ENCODE measurements at regions not wholly inside any gene's neighbourhood (a gene's known extent, or its start where the extent isn't known, plus 50 kb on each side); places are given as distances from the start of the nearest gene placed in this dataset.
"Not testable (repeated sequence)": the region's sequence is repeated elsewhere in the genome, so short reads cannot be mapped to it uniquely, and the experiment has no call there.

DNA sequence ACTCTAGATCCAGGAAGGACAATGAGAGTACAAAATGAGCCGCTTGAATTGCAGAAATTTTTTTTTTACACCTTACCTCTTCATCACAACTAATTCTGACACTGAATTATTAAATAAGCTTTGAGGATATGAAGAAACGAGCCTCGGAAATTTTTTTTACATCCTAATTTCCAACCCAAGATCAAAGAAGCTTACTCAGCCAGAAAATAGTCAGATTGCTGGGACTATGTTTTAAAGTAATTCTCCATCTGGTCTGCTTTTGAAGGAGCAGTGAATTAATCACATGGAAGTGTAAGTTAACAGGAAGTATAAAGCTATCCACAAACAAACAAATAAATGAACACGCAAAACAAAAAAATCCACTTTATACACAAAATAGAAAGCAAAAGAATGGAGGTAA lies 437.0 kb upstream of the KCNMB2 start:
- DNase-seq (ENCODE audit: low read depth): no peak

DNA sequence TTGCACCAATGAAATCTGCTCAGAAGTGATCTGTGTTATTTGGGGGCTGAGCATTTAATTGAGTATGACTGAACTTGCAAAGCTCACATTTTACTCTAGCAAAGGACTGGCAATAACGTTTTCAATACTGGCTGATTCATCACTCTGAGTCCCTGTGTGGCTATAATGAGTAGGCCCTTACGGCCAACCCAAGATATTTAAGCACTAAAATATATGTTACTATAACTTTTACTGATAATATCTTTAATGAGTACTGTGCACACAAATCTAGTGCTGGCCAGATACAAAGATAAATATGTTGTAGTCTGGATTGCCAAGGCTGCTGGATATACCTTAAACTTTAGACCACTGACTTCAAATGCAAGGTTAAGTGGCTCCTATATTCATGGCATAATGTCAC lies 436.4 kb upstream of the KCNMB2 start:
- no peak for DNase-seq (ENCODE audit: low read depth)

GRCh38 chr3:178100908-178101307 lies 435.3 kb upstream of the KCNMB2 start:
- no peak for DNase-seq (ENCODE audit: low read depth)

DNA sequence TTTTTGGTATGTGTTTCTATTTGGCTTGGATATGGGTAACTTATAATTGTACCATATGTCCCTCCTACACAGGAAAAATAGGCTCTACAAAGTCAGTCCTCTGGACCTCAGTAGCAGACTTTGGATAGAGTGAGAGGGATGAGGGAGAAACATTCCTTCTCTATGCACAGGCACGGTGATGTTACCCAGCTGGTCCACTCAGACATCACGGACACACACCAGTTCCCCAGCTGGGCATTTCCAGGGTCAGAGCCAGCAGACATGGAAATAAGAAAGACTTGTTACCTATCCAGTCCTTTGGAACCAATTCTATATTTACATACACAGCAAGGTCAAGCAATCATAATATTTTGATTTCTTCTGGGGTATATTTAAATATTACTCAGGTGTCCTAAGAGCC lies 433.1 kb upstream of the KCNMB2 start:
- DNase-seq (ENCODE audit: low read depth): no peak

GRCh38 chr3:178107804-178108203 lies 428.4 kb upstream of the KCNMB2 start:
- DNase-seq (ENCODE audit: low read depth): no peak

GRCh38 chr3:178109691-178110090 lies 426.5 kb upstream of the KCNMB2 start:
- no peak for DNase-seq (ENCODE audit: low read depth)

DNA sequence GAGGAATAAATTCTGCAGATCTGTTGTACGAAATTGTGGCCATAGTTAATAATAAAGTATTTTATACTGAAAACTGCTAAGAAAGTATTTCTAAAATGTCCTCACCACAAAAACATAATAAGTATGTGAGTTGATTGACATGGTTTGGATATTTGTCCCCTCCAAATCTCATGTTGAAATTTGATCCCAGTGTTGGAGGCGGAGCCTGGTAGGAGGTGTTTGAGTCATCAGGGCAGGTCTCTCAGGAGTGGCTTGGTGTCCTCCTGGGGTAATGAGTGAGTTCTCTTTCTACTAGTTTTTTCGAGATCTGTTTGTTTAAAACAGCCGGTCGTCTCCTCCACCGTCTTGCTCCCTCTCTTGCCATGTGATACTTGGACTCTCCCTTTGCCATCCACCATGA lies 424.1 kb upstream of the KCNMB2 start:
- DNase-seq (ENCODE audit: low read depth): no peak

GRCh38 chr3:178112552-178112951 lies 423.7 kb upstream of the KCNMB2 start:
- not testable (repeated sequence) for DNase-seq (ENCODE audit: low read depth)

GRCh38 chr3:178117641-178118040 lies 418.6 kb upstream of the KCNMB2 start:
- no peak for DNase-seq (ENCODE audit: low read depth)

DNA sequence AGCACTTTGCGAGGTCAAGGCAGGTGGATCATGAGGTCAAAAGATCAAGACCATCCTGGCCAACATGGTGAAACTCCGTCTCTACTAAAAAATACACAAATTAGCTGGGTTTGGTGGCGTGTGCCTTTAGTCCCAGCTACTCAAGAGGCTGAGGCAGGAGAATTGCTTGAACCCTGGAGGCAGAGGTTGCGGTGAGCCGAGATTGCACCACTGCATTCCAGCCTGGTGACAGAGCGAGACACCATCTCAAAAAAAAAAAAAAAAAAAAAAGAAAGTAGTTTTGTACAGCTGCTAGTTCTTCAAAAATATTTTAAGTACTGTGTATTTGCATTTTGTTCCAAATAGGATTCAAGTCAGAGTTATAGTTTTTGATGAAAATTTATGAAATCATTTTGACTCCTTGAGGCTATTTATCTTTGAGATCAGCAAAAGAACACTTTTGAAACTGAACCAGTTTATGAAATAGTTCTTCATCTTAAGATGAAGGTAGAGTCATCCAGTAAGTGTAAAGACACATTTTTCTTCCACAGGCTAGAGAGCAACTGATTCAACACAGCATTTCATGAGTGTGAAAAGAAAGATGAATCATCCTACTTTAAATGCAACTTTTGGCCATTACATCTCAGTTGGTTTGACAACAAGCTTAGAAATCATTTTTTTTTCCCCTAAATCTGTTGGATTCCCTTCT lies 416.5 kb upstream of the KCNMB2 start:
- peak; percentile 60 for DNase-seq (ENCODE audit: low read depth)

- no peak for DNase-seq (ENCODE audit: low read depth)
Measured at GRCh38 chr3:178120367-178120766, 415.9 kb upstream of the KCNMB2 start.

GRCh38 chr3:178126686-178127085 lies 409.6 kb upstream of the KCNMB2 start:
- no peak for DNase-seq (ENCODE audit: low read depth)

DNA sequence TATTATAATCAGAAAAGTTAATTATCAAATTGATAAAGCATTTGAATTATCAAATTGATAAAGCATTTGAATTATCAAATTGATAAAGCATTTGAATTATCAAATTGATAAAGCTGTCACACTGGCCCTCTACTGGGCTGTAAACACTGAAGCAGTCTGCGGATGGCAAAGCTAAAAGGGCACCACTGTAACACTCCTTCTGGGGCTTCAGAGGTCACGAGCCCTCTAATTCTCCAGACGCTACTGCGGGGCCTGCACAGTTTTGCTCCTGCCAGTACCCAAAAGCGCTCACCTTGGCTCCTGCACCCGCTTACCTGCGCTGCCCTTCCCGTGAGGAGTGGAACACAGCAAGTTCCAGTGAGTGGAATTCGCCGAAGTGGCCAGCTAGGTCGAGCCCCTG lies 409.0 kb upstream of the KCNMB2 start:
- no peak for DNase-seq (ENCODE audit: low read depth)

DNA sequence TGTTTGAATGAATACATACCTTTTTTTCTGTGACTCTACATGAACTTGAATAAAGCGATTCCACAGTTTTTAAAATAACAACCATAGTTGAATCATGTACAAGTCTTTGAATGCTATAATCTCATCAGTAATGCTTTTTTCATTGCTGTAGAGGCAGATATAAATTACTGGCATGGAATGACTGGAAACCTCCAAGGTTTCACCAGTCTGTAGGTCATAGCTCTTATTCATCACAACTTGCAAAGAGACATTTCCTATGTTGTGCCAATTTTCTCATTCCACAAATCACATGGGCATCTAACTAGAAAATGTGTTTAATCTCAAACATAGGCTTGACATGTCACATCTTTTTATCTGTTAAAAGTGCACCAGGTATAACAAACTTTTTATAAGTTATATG lies 407.1 kb upstream of the KCNMB2 start:
- DNase-seq (ENCODE audit: low read depth): no peak

GRCh38 chr3:178131801-178132200 lies 404.4 kb upstream of the KCNMB2 start:
- DNase-seq (ENCODE audit: low read depth): no peak

- no peak for DNase-seq (ENCODE audit: low read depth)
Measured at GRCh38 chr3:178137206-178137605, 399.0 kb upstream of the KCNMB2 start.

- no peak for DNase-seq (ENCODE audit: low read depth)
Measured at GRCh38 chr3:178137831-178138230, 398.4 kb upstream of the KCNMB2 start.

DNA sequence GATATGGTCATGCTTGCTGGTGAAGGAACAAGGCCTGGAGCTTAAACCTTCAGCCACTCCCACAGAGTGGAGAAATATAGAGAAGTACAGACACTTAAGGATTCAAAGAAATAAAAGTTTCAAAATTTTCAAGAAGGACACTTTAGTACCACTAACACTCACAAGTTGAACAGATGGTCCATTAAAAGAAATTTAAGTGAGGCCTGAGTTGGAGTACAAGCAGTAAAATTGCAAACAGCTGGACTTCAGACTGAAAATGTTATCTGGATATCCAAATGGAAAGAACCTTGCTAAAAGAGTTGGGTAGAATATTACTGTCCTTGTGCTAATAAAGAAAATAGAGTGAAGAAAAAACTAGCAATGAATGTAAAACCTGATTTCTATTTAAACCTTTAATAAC lies 397.1 kb upstream of the KCNMB2 start:
- DNase-seq (ENCODE audit: low read depth): no peak

DNA sequence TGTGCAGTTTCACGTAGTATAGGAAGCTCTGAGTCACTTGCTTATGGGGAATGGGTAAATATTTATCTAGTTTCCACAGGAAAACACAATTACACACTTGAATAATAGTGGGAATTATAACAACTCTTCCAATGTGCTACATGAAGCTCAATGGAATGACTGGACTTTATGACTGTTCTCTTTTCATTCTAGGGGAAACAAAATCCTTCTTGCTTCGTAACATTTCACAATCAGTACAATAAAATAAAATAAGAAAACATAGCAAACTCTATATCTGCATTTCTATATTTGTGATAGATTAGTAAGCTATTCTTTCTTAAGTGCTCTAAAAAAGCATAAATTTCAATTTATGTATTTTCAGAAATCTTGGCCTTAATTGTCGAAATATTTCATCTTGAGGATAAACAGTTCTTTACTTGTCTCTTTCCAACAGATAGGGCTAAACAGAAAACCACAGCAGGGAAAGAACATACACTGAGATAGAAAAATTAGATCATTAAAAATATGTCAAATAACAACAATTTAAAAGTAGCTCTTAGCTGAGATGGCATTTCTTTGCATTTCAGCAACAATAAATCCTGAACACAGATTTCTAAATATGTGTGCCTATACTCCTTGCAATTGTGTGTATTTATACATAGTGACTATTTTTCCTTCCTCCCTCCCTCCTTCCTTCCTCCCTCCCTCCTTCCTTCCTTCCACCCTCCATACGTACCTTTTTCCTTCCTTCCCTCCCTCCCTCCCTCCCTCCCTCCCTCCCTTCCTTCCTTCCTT lies 395.5 kb upstream of the KCNMB2 start:
- DNase-seq (ENCODE audit: low read depth): peak; percentile 52

DNA sequence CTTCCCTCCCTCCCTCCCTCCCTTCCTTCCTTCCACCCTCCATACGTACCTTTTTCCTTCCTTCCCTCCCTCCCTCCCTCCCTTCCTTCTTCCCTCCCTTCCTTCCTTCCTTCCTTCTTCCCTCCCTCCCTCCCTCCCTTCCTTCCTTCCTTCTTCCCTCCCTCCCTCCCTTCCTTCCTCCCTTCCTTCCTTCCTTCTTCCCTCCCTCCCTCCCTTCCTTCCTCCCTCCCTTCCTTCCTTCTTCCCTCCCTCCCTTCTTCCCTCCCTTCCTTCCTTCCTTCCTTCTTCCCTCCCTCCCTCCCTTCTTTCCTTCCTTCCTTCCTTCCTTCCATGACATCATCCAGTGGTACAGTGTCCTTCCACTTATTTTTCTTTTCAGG lies 394.9 kb upstream of the KCNMB2 start:
- DNase-seq (ENCODE audit: low read depth): not testable (repeated sequence)

- DNase-seq (ENCODE audit: low read depth): no peak
Measured at GRCh38 chr3:178146406-178146831, 389.8 kb upstream of the KCNMB2 start.

DNA sequence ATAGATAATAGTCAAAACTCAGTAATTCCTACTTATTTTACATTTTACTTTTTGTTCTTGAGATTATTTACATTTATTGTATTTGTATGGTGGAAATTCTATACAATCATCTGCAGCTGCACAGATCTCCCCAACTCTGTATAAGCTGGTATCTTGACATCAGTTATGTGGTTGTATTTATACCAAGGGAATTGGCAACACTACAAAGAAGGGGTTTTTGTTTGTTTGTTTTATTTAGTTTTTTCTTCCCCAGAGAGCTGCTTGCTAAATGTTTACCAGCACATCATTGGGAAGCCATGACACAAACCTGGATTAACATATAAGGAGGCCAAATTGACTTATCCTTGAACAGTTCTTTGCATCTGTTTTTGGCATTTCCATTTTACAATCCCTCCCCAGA lies 389.2 kb upstream of the KCNMB2 start:
- no peak for DNase-seq (ENCODE audit: low read depth)

- no peak for DNase-seq (ENCODE audit: low read depth)
Measured at GRCh38 chr3:178152031-178152806, 384.0 kb upstream of the KCNMB2 start.

Data from GM04503 (cell line).